ENCODE measurements at regions not wholly inside any gene's neighbourhood (a gene's known extent, or its start where the extent isn't known, plus 50 kb on each side); places are given as distances from the start of the nearest gene placed in this dataset.

GRCh38 chr3:106206613-106207012 is 337.8 kb upstream of the CBLB start:
- H3K36me3 ChIP-seq (replicated peaks; ENCODE audit: low read depth, low read length): no peaks in the 10 kb centered on the region
- H2AFZ ChIP-seq (ENCODE audit: low read depth, low read length): no peak overlapping the region
- no peaks in the 10 kb centered on the region for H3K79me2 ChIP-seq (ENCODE audit: low read length)
- 0 out of 2 replicates have a peak, but pooled peaks cover 3% of the 10 kb centered on the region for H3K27me3 ChIP-seq (ENCODE audit: low read depth, low read length)
- no peak for TF ChIP-seq CTCF (IDR thresholded peaks at IDR 0.05; ENCODE audit: low read depth, low read length)
- no peak for TF ChIP-seq EZH2phosphoT487 (IDR thresholded peaks at IDR 0.05; ENCODE audit: low read depth)
- H3K4me3 ChIP-seq (ENCODE audit: low read length): peak overlapping the region; percentile 41
- H3K9ac ChIP-seq (ENCODE audit: low read length): no peak overlapping the region
- no peaks in the 10 kb centered on the region for H4K20me1 ChIP-seq (ENCODE audit: insufficient read depth, low read length)
- peaks cover 12% of the 10 kb centered on the region for H3K4me1 ChIP-seq (ENCODE audit: low read length)
- no peaks in the 10 kb centered on the region for H3K9me3 ChIP-seq (ENCODE audit: insufficient read depth, low read length)
- H3K4me2 ChIP-seq (ENCODE audit: low read length): peak overlapping the region; percentile 42
- H3K27ac ChIP-seq (ENCODE audit: low read length): no peak overlapping the region

GRCh38 chr3:106208251-106208650 is 339.4 kb upstream of the CBLB start:
- no peaks in the 10 kb centered on the region for H4K20me1 ChIP-seq (ENCODE audit: insufficient read depth, low read length)
- H3K36me3 ChIP-seq (replicated peaks; ENCODE audit: low read depth, low read length): no peaks in the 10 kb centered on the region
- H3K4me1 ChIP-seq (ENCODE audit: low read length): peaks cover 12% of the 10 kb centered on the region
- H3K4me2 ChIP-seq (ENCODE audit: low read length): no peak overlapping the region
- no peak overlapping the region for H3K4me3 ChIP-seq (ENCODE audit: low read length)
- H2AFZ ChIP-seq (ENCODE audit: low read depth, low read length): no peak overlapping the region
- 0 out of 2 replicates have a peak, but pooled peaks cover 3% of the 10 kb centered on the region for H3K27me3 ChIP-seq (ENCODE audit: low read depth, low read length)
- no peaks in the 10 kb centered on the region for H3K9me3 ChIP-seq (ENCODE audit: insufficient read depth, low read length)
- H3K9ac ChIP-seq (ENCODE audit: low read length): no peak overlapping the region
- no peak overlapping the region for H3K27ac ChIP-seq (ENCODE audit: low read length)
- TF ChIP-seq CTCF (IDR thresholded peaks at IDR 0.05; ENCODE audit: low read depth, low read length) (no peak), EZH2phosphoT487 (IDR thresholded peaks at IDR 0.05; ENCODE audit: low read depth) (no peak)
- no peaks in the 10 kb centered on the region for H3K79me2 ChIP-seq (ENCODE audit: low read length)

GRCh38 chr3:106208967-106209366 is 340.2 kb upstream of the CBLB start:
- no peak overlapping the region for H3K4me2 ChIP-seq (ENCODE audit: low read length)

GRCh38 chr3:106209482-106209881 is 340.7 kb upstream of the CBLB start:
- H3K9me3 ChIP-seq (ENCODE audit: insufficient read depth, low read length): no peaks in the 10 kb centered on the region
- H3K4me1 ChIP-seq (ENCODE audit: low read length): peaks cover 12% of the 10 kb centered on the region
- no peak overlapping the region for H3K4me2 ChIP-seq (ENCODE audit: low read length)
- H3K36me3 ChIP-seq (replicated peaks; ENCODE audit: low read depth, low read length): no peaks in the 10 kb centered on the region
- H4K20me1 ChIP-seq (ENCODE audit: insufficient read depth, low read length): no peaks in the 10 kb centered on the region
- no peak overlapping the region for H3K9ac ChIP-seq (ENCODE audit: low read length)
- no peak overlapping the region for H3K4me3 ChIP-seq (ENCODE audit: low read length)
- H3K79me2 ChIP-seq (ENCODE audit: low read length): no peaks in the 10 kb centered on the region
- H3K27ac ChIP-seq (ENCODE audit: low read length): no peak overlapping the region
- H2AFZ ChIP-seq (ENCODE audit: low read depth, low read length): no peak overlapping the region
- TF ChIP-seq EZH2phosphoT487 (IDR thresholded peaks at IDR 0.05; ENCODE audit: low read depth): no peak
- TF ChIP-seq CTCF (IDR thresholded peaks at IDR 0.05; ENCODE audit: low read depth, low read length): no peak
- H3K27me3 ChIP-seq (ENCODE audit: low read depth, low read length): 0 out of 2 replicates have a peak, but pooled peaks cover 3% of the 10 kb centered on the region

More at GRCh38 chr3:106208967-106209366, 340.2 kb upstream of the CBLB start:
- H4K20me1 ChIP-seq (ENCODE audit: insufficient read depth, low read length): no peaks in the 10 kb centered on the region
- TF ChIP-seq EZH2phosphoT487 (IDR thresholded peaks at IDR 0.05; ENCODE audit: low read depth) (no peak), CTCF (IDR thresholded peaks at IDR 0.05; ENCODE audit: low read depth, low read length) (peak; percentile 44)
- no peaks in the 10 kb centered on the region for H3K9me3 ChIP-seq (ENCODE audit: insufficient read depth, low read length)
- H3K27ac ChIP-seq (ENCODE audit: low read length): no peak overlapping the region
- H3K79me2 ChIP-seq (ENCODE audit: low read length): no peaks in the 10 kb centered on the region
- H2AFZ ChIP-seq (ENCODE audit: low read depth, low read length): no peak overlapping the region
- H3K27me3 ChIP-seq (ENCODE audit: low read depth, low read length): 0 out of 2 replicates have a peak, but pooled peaks cover 3% of the 10 kb centered on the region
- H3K9ac ChIP-seq (ENCODE audit: low read length): no peak overlapping the region
- H3K4me3 ChIP-seq (ENCODE audit: low read length): no peak overlapping the region
- no peaks in the 10 kb centered on the region for H3K36me3 ChIP-seq (replicated peaks; ENCODE audit: low read depth, low read length)
- H3K4me1 ChIP-seq (ENCODE audit: low read length): peaks cover 12% of the 10 kb centered on the region
